Kidney tubule cell (primary cell): ENCODE measurements at regions not wholly inside any gene's neighbourhood (a gene's known extent, or its start where the extent isn't known, plus 50 kb on each side); places are given as distances from the start of the nearest gene placed in this dataset.
"Not testable (repeated sequence)": the region's sequence is repeated elsewhere in the genome, so short reads cannot be mapped to it uniquely, and the experiment has no call there.

Source experiments
- DNase-seq: peaks from one replicate; pipeline ENCODE4 v3.0.0-alpha.2; 2018; ENCODE audit warnings: low spot score

DNA sequence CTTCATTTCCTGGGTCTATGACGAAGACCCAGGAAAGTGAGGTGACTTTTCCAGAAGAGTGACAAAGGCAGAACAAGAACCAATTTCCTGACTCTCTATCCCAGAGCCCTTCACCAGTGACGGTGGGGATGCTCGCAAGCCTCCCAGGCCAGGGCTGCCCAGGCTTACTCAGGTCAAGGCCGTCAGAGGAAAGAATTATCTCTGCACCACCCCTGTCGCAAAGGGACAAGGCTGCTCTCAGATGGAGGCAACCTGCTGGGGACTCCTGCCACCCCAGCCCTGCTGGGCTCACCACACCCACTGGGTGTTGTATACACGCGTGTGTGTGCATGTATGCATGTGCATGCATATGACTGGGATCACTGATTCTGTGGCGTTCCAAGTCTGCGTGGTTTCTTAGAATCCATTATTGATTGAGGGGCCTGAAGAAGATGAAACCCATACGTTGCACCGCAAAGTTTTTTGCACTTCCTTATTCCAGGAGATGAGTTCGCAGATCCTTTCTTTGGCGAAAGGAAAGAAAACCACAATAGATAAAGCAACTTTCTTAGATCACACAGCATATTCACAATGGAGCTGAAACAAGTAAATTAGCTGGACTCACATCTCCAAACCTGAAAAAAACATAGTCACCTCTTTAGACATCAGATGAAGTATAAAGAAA lies 255.8 kb downstream of the RHOU start:
- no peak for DNase-seq

DNA sequence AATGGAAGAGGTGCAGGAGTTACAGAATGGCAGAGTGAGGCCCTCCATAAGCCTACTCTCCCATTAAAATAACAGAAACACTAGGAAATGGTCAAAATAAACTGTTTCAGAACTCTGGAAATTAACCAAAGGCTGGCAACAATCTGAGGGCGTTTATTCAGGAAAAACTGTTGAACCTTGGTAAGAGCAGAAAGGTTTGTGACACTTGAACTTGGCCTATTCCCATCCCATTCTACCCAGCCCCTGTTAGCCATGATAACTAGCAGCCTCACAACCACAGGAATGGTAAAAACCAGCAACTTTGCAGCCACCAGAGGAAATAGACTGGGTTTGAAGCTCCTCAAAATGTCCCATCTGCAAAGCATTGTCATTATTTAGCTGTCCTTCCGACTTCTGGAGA lies 256.8 kb downstream of the RHOU start:
- DNase-seq: no peak

DNA sequence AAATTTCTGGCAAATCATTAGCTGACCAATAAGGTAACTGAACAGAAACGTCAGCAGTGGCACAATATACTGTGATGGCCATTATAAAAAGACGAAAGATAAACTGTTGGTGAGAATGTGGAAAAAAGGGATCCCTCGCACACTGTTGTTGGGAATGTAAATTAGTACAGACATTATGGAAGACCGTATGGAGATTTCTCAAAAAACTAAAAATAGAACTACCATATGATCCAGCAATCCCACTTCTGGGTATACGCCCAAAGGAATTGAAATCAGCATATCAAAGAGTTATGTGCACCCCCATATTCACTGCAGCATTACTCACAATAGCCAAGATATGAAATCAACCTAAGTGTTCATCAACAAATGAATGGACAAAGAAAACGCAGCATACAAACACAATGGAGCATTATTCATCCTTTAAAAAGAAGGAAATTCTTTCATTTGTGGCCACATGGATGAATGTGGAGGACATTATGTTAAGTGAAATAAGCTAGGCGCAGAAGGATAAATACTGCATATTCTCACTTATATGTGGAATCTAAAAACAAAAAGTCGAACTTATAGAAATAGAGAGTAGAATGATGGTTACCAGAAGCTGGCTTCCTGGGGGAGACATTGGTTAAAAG lies 257.7 kb downstream of the RHOU start:
- no peak for DNase-seq

DNA sequence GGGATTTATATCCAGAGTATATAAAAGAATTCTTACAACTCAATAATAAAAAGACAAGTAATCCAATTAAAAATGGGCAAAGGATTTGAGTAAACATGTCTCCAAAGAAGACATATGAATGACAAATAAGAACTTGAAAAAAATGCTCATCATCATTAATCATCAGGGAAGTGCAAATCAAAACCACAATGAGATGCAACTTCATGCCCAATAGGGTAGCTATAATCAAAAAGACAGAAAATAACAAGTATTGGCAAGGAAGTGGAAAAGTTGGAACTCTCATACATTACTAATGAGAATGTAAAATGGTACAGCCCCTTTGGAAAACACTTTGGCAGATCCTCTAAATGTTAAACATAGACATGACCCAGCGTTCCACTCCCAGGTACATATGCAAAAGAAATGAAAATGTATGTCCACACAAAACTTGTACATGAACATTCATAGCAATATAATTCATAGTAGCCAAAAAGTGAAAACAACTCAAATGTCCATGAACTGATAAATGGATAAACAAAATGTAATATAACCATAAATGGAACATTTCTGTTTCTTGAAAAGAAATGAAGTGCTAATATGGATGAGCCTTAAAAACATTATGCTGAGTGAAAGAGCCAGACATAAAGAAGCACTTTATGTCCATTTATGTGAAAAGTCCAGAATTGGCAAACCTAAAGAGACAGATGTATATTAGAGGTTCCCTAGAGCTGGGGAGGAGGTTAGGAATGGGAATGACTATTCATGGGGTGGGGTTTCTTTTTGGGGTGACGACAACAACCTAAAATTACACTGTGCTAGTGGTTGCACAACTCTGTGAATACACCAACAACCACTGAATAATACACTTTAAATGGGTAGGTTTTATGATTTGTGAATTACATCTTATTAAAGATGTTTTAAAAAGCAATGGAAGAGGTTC lies 259.7 kb downstream of the RHOU start:
- no peak for DNase-seq

DNA sequence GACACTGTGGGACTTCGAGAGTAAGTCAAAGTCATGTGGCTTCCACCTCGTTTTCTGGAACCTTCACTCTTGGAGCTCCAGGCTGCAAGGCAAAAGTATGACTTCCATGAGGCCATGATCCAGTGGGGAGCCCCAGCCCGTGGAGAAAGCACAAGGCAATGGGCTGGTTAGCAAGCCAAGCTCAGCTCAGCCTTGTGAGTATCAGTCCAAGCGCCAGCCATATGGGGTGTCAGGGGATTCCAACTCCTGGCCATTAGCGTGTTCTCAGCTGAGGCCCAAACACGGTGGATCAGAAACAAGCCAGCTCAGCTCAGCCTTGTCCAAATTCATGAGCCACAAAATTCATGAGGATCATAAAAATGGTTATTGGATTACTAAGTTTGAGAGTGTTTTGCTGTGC lies 261.0 kb downstream of the RHOU start:
- no peak for DNase-seq

DNA sequence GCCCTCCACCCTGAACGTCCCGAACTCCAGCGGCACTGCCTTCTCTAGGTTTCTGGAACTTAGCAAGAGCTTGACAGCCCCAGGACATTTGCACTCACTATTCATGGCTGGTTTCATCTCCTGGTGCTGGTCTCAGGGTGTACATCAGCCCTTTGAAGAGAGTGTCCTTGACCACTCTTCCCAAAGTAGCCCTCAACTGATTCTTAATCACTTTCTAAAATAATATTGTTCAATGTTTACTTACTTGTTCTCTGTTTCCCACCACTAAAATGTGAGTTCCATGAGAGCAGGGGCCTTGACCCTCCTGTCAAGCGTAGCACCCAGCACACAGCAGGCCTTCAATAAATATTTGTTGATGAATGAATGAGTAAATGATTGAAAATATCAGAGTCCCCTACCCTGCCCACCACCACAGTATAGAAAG lies 262.5 kb downstream of the RHOU start:
- DNase-seq: no peak

DNA sequence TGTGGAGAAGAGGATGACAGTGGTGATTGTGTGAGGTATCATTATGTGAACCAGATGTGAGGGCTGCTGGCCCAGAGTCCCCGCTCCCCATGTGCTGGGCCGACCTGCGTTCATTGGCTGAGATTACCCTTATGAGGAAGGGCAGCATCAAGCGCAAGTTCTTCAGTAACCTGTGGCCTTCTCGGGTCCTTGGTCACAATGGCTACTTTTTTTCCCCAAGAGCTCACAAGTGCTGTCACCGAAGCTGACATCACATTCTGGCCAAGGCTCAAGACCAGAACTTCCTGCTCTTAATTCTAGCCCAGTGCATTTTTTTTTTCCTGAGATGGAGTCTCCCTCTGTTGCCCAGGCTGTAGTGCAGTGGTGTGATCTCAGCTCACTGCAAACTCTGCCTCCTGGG lies 262.9 kb downstream of the RHOU start:
- no peak for DNase-seq

DNA sequence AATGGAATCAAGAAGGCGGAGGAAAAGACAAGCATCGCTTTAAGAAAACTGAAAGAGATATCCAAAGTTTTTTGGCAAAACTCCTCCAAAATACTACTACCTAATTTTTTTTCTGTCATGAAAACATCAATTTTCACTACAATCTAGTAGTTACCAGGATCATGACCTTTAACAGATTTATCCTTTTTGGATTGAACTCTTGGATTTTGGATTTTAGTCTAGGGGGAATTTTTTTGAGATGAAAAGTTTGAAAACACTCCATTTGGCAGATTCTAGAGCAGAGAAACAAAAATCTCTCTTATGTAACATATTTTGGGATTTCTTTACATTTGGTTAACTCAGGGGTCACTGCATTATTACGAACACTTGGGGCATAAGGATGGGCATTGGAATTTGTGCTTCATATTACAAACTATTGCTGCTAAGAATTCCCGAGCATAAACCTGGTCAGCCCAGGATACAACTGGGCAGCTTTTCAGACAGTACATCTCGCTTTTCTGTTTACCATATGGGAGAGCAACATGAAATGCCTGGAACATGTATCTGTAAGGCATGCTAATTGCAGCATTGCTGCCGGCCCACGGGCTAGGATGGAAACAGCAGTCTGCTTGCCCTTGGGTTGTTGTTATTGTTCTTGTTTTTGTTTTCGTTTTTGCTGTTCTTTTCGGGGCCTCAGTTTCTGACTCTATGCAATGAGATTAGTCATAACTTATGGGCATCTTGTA lies 264.3 kb downstream of the RHOU start:
- no peak for DNase-seq

DNA sequence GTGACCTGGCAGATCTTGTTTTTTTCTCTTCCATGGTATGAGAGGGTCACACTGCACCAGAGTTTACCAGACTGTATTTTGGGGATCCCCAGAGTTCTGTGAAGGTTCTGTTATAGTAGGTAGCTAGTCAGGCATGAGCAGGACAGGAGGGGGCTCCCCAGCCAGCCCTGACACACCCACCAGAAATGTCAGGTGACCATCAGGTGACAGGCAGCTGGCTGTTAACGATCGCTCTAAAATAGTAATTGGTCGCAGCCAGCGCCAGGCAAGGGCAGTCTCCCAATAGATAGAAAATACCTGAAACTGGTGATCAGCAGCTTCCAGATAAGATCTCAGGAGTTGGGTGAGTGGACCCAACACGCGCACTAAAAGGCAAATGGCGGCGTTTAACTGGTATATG lies 264.9 kb downstream of the RHOU start:
- DNase-seq: no peak

DNA sequence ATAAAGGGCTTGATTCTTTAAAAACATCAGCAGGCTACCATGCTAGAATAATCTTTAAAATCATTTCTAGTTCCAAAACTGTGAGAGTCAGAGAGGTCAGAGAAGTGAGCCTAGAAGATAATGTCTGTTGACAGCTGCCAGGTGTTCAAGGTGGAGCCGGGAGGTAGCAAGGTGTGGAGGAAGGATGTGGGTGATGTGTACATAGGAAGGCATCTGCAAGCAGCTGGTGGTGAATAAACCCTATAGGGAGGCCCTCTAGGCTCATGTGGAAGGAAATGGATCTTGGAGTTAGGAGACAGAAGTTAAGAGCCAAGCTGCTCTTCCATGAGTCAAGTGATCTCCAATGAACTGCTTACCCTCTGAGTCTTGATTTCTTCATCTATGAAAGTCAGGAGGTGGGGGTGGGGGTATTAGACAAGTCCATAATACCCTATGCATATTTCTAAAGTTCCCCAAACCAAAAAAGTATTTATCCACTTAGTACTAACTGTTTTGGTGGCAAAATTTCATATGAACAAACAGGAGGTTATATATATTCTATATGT lies 266.3 kb downstream of the RHOU start:
- no peak for DNase-seq

DNA sequence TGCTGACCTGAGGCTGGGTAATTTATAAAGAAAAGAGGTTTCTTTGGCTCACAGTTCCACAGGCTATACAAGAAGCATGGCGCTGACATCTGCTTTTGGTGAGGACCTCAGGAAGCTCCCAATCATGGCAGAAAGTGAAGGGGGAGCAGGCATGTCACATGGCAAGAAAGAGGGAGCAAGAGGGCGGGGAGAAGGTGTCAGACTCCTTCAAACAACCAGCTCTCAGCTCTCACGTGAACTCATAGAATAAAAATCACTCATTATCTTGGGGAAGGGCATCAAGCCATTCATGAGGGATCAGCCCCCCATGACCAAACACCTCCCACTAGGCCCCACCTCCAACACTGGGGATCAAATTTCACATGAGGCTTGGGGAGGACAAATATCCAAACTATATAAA lies 266.8 kb downstream of the RHOU start:
- no peak for DNase-seq

DNA sequence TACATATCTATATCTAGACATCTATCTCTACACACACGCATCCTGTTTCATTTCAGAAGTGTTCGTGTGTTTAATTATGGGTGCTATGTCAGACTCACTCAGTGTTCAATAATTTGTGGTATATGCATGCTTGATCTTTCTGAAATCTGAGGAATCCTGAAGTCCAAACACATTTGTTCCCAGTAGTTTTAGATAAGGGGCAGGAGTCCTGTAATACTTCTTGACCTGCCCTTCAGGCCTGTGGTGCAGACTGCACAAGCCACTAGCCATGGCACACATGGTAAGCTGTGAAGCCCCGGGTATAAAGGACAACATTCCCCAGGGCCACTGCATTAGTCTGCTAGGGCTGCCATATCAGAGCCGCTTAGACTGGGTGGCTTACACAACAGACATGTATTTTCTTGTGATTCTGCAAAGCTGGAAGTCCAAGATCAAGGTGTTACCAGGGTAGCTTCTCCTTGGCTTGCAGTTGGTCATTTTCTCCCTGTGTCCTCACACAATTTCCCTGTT lies 267.2 kb downstream of the RHOU start:
- no peak for DNase-seq

DNA sequence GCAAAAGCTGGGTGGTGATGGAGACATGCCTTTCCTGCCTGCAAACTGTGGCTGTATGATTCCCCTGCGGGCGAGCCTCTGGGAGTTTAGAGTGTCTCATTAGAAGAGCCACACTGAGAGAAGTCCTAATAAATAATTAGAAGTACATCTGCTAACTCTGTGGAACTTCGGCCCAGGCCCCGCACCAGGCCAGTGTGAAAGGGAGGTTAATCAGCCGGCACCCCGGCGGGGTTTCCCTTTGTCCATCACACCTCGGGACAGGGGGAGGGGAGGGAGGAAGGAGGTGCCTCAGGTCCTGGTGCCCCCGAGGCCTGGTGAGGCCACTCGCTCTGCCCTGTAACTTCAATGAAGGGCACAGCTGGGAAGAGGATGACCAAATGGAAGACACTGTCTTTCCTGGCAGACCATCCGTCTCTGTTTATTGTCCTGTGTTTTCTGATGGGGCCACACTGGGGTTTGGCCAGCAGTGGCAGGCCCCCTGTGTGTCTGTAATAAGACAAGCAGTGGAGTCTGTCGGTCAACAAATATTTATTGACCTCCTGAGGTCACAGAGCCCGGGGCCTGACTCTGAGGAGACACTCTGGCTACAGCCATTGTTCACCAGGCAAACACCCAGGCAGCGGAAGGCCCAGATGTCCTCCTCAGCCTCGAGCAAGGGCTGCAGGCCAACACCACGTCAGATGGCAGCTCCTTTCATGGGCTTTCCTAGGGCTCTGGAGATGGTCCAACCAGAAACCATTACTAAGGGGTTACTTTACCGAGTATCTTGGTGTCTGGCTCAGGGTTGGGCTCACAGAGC lies 267.5 kb upstream of the RAB4A start:
- DNase-seq: no peak

DNA sequence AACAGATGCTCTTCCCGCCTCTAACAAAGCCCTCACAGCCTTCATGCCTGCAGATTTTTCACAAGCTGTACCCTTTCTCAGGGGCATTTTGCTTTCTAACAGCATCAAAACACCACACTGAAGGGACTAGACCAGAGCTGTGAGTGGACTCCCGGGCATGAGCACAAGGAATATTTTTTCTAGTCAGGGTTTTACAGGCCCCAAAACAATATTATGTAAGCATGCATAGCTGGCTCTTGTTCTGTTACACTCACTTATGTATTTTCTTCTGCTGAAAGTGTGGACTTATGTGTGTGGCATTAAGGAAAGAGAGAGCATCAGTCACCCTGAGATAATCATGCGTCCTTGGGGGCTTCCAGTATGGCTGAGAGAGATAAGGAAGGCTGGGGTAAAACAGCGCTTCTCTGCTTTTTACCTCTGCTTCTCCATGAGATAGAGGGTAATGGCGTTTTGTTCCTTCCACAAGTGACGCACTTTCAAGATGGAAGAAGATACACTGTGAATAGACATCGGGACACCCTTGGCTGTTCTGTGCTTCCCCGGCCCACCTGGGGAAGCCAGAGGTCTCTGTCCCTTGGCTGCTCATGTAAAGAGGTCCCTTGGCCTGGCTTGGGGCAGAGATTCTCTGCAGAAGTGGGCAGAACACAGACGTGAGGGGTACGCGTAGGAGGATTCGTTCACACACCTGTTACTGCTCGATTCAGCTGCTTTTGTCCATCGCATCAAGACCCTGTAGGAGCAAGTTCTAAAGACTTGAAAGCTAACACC lies 266.7 kb upstream of the RAB4A start:
- DNase-seq: no peak

DNA sequence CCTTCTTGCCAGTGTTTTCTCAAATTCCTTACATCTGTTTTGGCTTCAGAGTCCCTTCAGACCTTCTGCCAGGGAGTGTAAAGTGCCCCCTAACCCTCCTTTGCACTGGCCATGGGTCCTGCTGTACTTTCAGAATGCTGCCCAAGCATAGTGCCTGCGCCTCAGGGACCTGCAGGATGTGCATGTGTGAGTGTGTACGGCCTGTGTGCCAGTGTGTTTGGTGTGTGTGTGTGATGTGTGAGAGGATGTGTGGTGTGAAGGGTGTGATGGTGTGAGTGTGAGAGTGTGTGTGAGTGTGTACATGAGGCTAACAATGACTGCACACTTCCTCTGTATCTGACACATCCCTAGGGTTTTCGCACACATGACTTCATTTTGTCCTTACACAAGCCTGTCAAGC lies 265.8 kb upstream of the RAB4A start:
- no peak for DNase-seq

DNA sequence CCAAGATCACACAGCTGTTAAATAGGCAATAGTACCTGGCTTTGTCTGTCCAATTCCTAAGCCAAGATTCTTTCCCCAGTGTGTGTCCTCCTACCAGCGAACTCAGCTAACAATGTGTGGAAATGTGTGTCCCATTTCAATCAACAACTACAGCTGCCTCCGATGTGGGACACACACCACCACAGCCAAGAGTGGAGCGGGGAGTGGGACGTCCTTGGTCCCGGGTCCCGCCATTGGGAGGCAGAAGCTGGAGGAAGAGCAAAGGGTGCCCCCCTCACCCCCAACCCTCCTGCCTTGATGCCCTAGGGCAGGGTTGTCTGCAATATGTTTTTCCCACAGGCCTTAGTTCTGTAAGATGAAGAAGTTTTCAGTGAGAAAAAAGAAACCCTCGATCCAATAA lies 265.4 kb upstream of the RAB4A start:
- DNase-seq: no peak

DNA sequence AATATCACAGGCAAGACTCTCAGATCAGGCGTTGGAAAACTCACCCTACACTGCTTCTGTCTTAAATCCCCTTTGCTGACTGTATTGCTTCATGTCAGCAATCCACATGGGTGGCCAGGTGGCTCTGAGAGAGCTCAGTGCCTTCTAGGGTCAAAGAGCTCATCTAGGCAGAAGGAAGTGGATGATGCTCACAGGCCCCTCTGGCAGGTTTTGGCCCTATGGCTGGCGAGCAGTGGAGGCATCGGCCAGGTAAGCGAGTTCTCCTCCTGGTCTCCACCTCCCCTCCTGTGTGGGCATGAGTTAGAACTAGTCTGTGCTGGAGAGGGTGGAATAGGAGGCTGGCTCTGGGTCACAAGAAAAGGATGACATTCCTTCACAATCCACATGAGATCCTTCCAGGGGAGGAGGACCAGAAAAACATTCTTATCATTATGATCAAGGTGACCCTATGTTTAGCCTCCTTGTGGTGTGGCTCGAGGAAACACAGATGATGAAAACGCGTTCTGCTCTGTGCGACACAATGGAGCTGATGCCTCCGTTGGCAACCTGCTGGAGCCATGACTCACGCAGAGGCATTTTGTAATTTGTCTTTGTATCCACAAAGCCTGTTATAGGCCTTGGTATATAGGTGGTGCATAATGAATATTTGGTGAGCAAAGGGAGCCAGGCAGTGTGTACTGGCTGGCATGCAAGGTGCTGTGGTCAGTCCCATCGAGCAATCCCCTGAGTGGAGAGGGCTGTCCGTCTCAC lies 264.6 kb upstream of the RAB4A start:
- no peak for DNase-seq

DNA sequence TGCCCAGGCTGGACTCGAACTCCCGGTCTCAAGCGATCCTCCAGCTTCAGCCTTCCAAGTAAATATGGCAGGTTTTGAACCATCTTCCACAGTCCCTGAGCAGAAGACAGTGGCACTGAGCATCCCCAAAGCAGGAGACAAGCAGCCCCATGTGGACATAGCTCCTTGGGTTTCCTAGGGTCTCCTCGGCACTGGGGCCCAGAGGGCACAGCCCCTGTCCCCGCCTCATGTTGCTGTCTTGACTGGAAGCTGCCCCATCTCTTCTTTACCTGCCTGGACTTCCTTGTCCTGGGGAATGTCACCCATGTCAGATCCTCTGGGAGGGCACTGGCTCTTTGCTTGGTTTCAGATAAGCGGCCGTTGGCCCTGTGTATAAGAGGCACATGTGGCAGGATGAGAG lies 263.7 kb upstream of the RAB4A start:
- no peak for DNase-seq

DNA sequence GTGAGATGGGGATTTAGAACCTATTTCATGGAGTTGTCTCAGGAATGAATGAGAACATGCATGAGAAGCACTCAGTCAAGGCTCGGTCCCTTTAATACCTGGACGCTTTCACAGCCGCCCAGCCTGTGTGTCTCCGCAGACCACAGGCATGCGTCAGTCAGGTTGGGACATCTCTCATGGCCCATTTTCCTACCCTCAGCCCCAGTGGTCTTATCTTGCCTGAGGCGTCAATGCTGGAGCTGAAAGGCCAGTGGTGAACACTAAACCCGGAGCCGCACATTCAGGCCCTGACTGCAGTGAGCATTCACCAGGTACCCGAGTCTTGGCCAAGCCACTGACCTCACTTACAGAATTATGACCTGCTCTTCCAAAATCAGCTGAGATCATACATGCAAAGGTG lies 263.2 kb upstream of the RAB4A start:
- DNase-seq: no peak

DNA sequence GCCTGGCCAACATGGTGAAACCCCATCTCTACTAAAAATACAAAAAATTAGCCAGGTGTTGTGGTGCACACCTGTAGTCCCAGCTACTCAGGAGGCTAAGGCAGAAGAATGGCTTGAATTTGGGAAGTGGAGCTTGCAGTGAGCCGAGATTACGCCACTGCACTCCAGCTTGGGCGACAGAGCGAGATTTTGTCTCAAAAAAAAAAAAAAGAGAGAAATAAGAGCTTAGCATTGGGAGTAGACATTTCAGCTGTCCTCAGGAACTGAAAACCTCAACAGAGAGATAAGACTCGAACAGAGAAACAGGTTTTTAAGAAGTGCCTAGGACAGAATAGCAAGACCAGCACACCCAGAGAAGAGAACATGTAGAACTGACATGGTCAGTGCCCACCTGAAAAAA lies 262.6 kb upstream of the RAB4A start:
- not testable (repeated sequence) for DNase-seq
